HUES64 (cell line): ENCODE measurements at regions not wholly inside any gene's neighbourhood (a gene's known extent, or its start where the extent isn't known, plus 50 kb on each side); places are given as distances from the start of the nearest gene placed in this dataset.
"Not testable (repeated sequence)": the region's sequence is repeated elsewhere in the genome, so short reads cannot be mapped to it uniquely, and the experiment has no call there.

Source experiments
- H3K27ac ChIP-seq: 2 replicates; pipeline ENCODE4 v1.7.0; 2013; ENCODE audit warnings: low read depth, low read length, inconsistent platforms
- H3K27me3 ChIP-seq: 2 replicates; pipeline ENCODE4 v1.6.1; 2013; ENCODE audit warnings: mild to moderate bottlenecking, low read length; ENCODE audit not compliant: insufficient read depth
- H3K36me3 ChIP-seq: 2 replicates; pipeline ENCODE4 v1.6.1; 2013; ENCODE audit warnings: mild to moderate bottlenecking, low read length; ENCODE audit not compliant: insufficient read depth
- H3K4me1 ChIP-seq: 2 replicates; pipeline ENCODE4 v1.6.1; 2013; ENCODE audit warnings: mild to moderate bottlenecking, low read length, moderate library complexity; ENCODE audit not compliant: insufficient read depth
- H3K4me3 ChIP-seq: 2 replicates; pipeline ENCODE4 v1.5.1; 2013; ENCODE audit warnings: mild to moderate bottlenecking, low read length, moderate library complexity
- H3K9ac ChIP-seq: 2 replicates; pipeline ENCODE4 v1.6.1; 2013; ENCODE audit warnings: mild to moderate bottlenecking, low read depth, low read length
- H3K9me3 ChIP-seq: 2 replicates; pipeline ENCODE4 v1.6.1; 2013; ENCODE audit warnings: low read depth, low read length; ENCODE audit not compliant: insufficient read depth
- WGBS: fragments of 150-250, 120-280 bp; methylation state at CpG from one replicate; pipeline ENCODE4 v1.1.7; 2013; ENCODE audit warnings: missing lambda C conversion rate; 5-methylcytosine and 5-hydroxymethylcytosine counted together

DNA sequence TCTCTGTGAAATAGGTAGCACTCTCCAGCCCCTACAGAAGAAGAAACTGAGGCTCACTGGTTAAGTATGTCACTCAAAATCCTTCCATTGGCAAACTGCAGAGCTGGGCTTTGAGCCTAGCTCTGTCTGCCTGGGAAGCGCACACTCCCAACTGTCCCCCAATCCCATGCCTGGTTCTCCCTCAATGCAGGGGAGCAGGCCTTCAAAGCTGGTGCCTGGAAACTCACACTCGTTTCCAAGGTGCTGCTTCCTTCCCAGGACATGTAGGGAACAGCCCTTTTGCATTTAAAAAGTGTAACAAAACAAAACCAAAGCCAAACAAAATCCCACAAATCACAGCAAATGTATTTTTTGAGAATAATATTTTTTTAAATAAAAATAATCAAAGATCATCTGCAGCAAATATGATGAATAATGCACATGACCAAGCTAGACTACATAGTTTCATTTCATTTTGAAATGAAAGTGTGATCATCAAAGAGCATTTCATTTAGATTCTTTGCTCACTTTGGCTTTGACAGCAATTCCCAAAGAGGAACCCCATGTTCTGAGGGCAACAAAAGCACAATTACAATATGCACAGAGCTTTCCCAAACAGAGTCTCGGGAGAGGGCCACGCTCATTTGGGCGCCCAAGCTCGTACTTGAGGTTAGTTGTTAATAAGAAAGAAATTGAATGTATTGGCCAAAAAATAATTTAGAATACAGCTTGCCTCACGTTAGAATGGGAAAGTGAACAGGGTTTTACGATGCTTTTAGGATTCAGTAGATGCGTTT, 96.7 kb upstream of the ACKR3 start:
- Histone ChIP-seq H3K9ac (no peak overlapping the region), H3K4me3 (no peak overlapping the region), H3K27me3 (no peaks in the 10 kb centered on the region), H3K4me1 (peaks cover 15% of the 10 kb centered on the region), H3K36me3 (no peaks in the 10 kb centered on the region), H3K9me3 (no peaks in the 10 kb centered on the region), H3K27ac (no peak overlapping the region)
- 74% methylated on average over 9 of the region's 9 CpGs for WGBS

DNA sequence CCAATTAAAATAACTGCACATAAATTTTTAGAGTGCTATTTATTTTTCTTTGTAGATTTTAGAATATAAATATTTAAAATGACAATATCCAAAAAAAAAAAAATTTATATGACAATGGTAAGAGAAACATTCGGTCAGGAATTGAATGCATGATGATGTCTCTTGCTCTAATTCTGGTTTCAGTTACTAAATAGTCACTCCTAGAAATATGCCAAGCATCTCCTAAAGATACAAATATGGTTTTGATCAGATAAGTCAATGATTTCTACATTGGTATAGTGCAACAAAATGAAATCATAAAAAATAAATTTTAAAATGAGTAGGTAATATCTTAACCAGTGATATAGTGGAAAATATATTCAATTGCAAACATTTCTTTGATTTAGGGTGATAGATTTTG, 95.9 kb upstream of the ACKR3 start:
- 80% methylated on average over 1 of the region's 1 CpG for WGBS
- Histone ChIP-seq H3K9ac (no peak overlapping the region), H3K27me3 (no peaks in the 10 kb centered on the region), H3K4me1 (peaks cover 15% of the 10 kb centered on the region), H3K4me3 (no peak overlapping the region), H3K27ac (no peak overlapping the region), H3K36me3 (no peaks in the 10 kb centered on the region), H3K9me3 (no peaks in the 10 kb centered on the region)

- peaks cover 4% of the 10 kb centered on the region; the same call in 1 of the 2 replicates for H3K4me1 ChIP-seq
- H3K27me3 ChIP-seq, result no peaks in the 10 kb centered on the region
- peaks cover 22% of the 10 kb centered on the region; the same call in 1 of the 2 replicates for H3K9me3 ChIP-seq
- no peak overlapping the region for H3K4me3 ChIP-seq
- WGBS, result no CpG with 5 or more reads among the region's 1 CpG
- no peaks in the 10 kb centered on the region for H3K36me3 ChIP-seq
- no peak overlapping the region for H3K9ac ChIP-seq
- H3K27ac ChIP-seq, result no peak overlapping the region
These were observed 89.8 kb upstream of the ACKR3 start for GRCh38 chr2:236479814-236480213.

- Histone ChIP-seq H3K36me3 (no peaks in the 10 kb centered on the region), H3K4me3 (no peak overlapping the region), H3K9me3 (peaks cover 22% of the 10 kb centered on the region; the same call in 1 of the 2 replicates), H3K27me3 (no peaks in the 10 kb centered on the region), H3K27ac (no peak overlapping the region), H3K9ac (no peak overlapping the region), H3K4me1 (peaks cover 13% of the 10 kb centered on the region; the same call in 1 of the 2 replicates)
- WGBS, result 91% methylated on average over 1 of the region's 1 CpG
These were observed 86.5 kb upstream of the ACKR3 start for GRCh38 chr2:236483102-236483501.

DNA sequence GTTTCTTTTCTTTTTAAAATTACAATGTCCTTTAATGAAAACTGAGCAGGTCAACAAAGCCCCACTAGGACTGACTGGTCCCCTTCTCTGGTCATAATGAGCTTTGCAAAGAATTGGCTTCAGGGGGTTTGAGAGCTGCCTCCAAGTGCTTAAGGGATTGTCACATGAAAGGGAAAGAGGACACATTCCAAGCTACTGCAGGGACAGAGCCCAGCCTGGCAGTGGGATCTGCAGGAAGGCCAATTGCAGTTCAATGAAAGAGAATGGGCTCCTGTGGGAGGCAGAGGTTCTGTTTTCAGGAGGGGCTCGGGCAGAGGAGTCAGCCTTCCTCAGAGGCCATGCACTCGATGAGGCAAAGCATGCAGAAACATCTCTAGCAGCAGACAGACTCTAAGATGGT, 84.1 kb upstream of the ACKR3 start:
- H3K27ac ChIP-seq, result no peak overlapping the region

DNA sequence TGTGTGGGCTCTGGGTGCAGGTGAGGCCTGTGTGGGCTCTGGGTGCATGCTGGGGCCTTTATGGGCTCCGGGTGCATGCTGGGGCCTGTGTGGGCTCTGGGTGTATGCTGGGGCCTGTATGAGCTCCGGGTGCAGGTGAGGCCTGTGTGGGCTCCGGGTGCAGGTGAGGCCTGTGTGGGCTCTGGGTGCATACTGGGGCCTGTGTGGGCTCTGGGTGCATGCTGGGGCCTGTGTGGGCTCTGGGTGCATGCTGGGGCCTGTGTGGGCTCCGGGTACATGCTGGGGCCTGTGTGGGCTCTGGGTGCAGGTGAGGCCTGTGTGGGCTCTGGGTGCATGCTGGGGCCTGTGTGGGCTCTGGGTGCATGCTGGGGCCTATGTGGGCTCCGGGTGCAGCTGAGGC, 80.5 kb upstream of the ACKR3 start:
- peaks cover 13% of the 10 kb centered on the region; the same call in 1 of the 2 replicates for H3K4me1 ChIP-seq
- WGBS, result 90% methylated on average over 5 of the region's 5 CpGs
- H3K27me3 ChIP-seq, H3K27ac ChIP-seq, H3K9me3 ChIP-seq, H3K4me3 ChIP-seq, H3K9ac ChIP-seq, H3K36me3 ChIP-seq: not testable (repeated sequence)

More for the DNA sequence above, 84.1 kb upstream of the ACKR3 start:
- Histone ChIP-seq H3K4me1 (peaks cover 13% of the 10 kb centered on the region; the same call in 1 of the 2 replicates), H3K4me3 (no peak overlapping the region), H3K9me3 (peaks cover 11% of the 10 kb centered on the region; the same call in 1 of the 2 replicates), H3K36me3 (no peaks in the 10 kb centered on the region), H3K9ac (no peak overlapping the region), H3K27me3 (no peaks in the 10 kb centered on the region)
- 51% methylated on average over 2 of the region's 2 CpGs for WGBS

GRCh38 chr2:236489895-236490404, 79.7 kb upstream of the ACKR3 start:
- no peak overlapping the region for H3K9ac ChIP-seq
- no peaks in the 10 kb centered on the region for H3K9me3 ChIP-seq
- H3K36me3 ChIP-seq, result 0 out of 2 replicates have a peak, but pooled peaks cover 6% of the 10 kb centered on the region
- WGBS, result 90% methylated on average over 3 of the region's 3 CpGs
- H3K4me3 ChIP-seq, result no peak overlapping the region
- peaks cover 8% of the 10 kb centered on the region; the same call in 1 of the 2 replicates for H3K4me1 ChIP-seq
- H3K27me3 ChIP-seq, result no peaks in the 10 kb centered on the region
- H3K27ac ChIP-seq, result no peak overlapping the region

GRCh38 chr2:236496340-236496739, 73.3 kb upstream of the ACKR3 start:
- no peak overlapping the region for H3K9ac ChIP-seq
- H3K4me1 ChIP-seq, result no peaks in the 10 kb centered on the region
- no peak overlapping the region for H3K4me3 ChIP-seq
- H3K9me3 ChIP-seq, result no peaks in the 10 kb centered on the region
- peaks cover 6% of the 10 kb centered on the region; the same call in 1 of the 2 replicates for H3K36me3 ChIP-seq
- no peaks in the 10 kb centered on the region for H3K27me3 ChIP-seq
- H3K27ac ChIP-seq, result no peak overlapping the region
- 80% methylated on average over 9 of the region's 9 CpGs for WGBS

GRCh38 chr2:236498369-236498768, 71.3 kb upstream of the ACKR3 start:
- Histone ChIP-seq H3K4me1 (no peaks in the 10 kb centered on the region), H3K27ac (no peak overlapping the region), H3K36me3 (peaks cover 3% of the 10 kb centered on the region; the same call in 1 of the 2 replicates), H3K27me3 (no peaks in the 10 kb centered on the region), H3K4me3 (no peak overlapping the region), H3K9me3 (no peaks in the 10 kb centered on the region), H3K9ac (no peak overlapping the region)
- WGBS, result 92% methylated on average over 7 of the region's 7 CpGs

DNA sequence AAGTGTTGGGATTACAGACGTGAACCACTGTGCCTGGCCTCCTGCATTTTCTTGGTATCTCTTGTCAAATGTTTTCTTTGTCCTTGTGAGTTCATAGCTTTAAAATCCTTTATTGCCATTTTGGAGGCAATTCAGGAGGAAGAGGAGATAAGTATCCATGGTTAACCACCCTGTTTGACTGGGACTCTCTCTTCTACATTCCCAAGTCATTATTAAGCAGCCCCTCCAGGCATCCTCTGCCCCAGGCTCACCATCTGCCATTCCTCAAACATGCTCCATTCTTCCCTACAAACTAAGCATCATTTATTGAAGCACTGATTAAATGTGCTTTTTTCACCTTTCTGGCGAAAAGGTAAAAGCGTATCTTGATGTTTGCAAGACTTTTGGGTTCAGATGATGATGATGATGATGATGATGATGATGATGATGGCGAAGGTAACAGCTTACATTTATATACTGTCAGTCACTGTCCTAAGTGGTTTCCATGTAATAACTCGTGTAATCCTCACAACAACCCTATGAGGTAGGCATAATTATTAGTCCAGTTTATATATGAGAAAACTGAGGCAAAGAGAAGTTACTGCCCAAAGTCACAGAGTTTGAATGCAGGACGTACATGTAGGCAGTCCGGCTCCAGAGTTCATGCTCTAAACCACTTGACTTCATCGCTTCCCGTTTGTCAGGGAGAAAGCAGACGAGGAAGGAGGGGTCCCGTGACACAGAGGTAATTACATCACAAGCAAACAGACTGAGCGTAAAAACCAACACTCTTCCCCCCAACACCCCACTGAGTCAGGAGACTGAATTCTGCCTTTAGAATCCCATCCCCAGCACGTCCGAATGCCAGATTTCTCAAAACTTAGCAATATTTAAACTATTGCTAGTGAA, 69.7 kb upstream of the ACKR3 start:
- no peak overlapping the region for H3K9ac ChIP-seq
- no peaks in the 10 kb centered on the region for H3K9me3 ChIP-seq
- H3K27me3 ChIP-seq, result no peaks in the 10 kb centered on the region
- H3K4me1 ChIP-seq, result no peaks in the 10 kb centered on the region
- no peak overlapping the region for H3K27ac ChIP-seq
- 94% methylated on average over 12 of the region's 14 CpGs for WGBS
- H3K4me3 ChIP-seq, result no peak overlapping the region
- H3K36me3 ChIP-seq, result no peaks in the 10 kb centered on the region; the same call in 1 of the 2 replicates

DNA sequence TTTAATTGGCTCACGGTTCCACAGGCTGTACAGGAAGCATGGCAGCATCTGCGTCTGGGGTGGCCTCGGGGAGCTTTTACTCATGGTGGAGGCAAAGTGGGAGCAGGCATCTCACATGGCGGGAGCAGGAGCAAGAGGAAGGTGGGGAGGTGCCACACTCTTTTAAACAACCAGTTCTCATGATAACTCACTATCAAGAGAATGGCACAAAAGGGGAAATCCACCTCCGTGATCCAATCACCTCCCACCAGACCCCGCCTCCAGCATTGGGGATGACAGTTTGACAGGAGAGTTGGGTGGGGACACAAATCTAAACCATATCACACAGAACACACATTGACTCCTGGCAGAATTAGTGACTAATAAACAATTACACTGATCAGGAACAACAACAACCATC, 68.6 kb upstream of the ACKR3 start:
- Histone ChIP-seq H3K9ac (no peak overlapping the region), H3K4me3 (no peak overlapping the region), H3K36me3 (no peaks in the 10 kb centered on the region), H3K9me3 (no peaks in the 10 kb centered on the region), H3K27me3 (no peaks in the 10 kb centered on the region), H3K4me1 (no peaks in the 10 kb centered on the region), H3K27ac (no peak overlapping the region)
- WGBS, result 96% methylated on average over 6 of the region's 6 CpGs
